ENCODE measurements at regions not wholly inside any gene's neighbourhood (a gene's known extent, or its start where the extent isn't known, plus 50 kb on each side); places are given as distances from the start of the nearest gene placed in this dataset.

DNA sequence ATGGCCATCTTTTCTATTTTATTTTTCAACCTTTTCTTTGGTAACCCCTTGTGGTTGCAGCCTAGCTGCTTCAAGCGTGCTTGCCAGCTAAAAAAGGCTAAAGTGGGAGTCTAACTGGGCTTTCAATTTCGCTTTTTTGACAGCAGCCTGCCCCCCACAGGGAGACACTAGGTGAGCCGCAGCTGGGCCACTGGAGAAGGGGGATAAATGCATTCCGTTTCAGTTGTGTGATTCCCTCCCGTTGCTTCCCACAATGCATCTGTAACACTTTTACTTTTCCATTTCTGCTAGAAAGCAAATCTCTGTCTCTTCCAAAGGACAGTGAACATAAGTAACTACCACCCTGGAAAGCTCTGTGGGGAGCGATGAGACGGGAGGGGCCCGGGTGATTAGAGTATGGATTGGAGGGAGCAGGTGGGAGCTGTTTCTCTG lies 86.3 kb upstream of the RAPGEF2 start:
- H3K4me3 ChIP-seq (ENCODE audit: low read depth, low read length) = no peak overlapping the region
- ChIA-PET CTCF (interaction anchor here (1.4 kb wide), 1 partner anchor 10 kb away, joined by 7 read pairs; no protein-coding TSS in a partner anchor), POLR2A (no interaction called here)
- TF ChIP-seq, protein P1, sequence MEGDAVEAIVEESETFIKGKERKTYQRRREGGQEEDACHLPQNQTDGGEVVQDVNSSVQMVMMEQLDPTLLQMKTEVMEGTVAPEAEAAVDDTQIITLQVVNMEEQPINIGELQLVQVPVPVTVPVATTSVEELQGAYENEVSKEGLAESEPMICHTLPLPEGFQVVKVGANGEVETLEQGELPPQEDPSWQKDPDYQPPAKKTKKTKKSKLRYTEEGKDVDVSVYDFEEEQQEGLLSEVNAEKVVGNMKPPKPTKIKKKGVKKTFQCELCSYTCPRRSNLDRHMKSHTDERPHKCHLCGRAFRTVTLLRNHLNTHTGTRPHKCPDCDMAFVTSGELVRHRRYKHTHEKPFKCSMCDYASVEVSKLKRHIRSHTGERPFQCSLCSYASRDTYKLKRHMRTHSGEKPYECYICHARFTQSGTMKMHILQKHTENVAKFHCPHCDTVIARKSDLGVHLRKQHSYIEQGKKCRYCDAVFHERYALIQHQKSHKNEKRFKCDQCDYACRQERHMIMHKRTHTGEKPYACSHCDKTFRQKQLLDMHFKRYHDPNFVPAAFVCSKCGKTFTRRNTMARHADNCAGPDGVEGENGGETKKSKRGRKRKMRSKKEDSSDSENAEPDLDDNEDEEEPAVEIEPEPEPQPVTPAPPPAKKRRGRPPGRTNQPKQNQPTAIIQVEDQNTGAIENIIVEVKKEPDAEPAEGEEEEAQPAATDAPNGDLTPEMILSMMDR (IDR thresholded peaks at IDR 0.05; ENCODE audit: insufficient read depth, low read length, missing control alignments) = no peak
- no peak for DNase-seq (ENCODE audit: low read depth, low spot score)

DNA sequence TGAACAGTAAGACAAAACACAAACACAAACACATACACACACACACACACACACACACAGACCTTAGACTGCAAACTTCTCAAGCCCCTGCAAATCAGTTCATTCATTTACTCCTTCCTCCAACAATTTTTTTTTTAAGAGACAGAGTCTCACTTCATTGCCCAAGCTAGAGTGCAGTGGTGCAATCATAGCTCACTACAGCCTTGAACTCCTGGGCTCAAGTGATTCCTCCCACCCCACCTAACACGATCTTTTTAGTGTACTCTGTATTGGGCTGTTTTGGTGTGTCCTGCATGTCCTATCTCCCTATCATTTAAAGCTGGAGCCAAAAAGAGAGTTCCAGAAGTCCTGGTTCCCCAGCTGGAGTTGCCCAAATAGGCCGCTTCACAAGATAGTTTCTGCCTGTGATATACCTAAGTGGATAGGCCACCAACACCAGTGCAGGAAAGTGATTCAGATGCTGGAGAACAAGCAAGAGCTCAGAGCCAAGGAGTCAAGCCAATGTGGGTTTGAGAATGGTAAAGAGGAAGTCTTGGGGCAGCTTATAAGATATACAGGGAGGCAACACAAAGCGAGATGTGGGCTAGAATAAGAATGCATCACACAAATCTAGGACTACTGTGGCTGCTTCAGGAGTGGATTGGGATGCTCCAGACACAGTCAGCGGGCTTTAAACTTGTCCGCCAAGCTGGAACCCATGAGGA lies 85.4 kb upstream of the RAPGEF2 start:
- POLR2A ChIA-PET = no interaction called here
- no peak for DNase-seq (ENCODE audit: low read depth, low spot score)
- H3K4me3 ChIP-seq (ENCODE audit: low read depth, low read length) = no peak overlapping the region
- CTCF ChIA-PET = interaction anchor here (1.1 kb wide), 1 partner anchor 19 kb away, joined by 3 read pairs; no protein-coding TSS in a partner anchor
- TF ChIP-seq, protein P1 (IDR thresholded peaks at IDR 0.05; ENCODE audit: insufficient read depth, low read length, missing control alignments) = no peak

DNA sequence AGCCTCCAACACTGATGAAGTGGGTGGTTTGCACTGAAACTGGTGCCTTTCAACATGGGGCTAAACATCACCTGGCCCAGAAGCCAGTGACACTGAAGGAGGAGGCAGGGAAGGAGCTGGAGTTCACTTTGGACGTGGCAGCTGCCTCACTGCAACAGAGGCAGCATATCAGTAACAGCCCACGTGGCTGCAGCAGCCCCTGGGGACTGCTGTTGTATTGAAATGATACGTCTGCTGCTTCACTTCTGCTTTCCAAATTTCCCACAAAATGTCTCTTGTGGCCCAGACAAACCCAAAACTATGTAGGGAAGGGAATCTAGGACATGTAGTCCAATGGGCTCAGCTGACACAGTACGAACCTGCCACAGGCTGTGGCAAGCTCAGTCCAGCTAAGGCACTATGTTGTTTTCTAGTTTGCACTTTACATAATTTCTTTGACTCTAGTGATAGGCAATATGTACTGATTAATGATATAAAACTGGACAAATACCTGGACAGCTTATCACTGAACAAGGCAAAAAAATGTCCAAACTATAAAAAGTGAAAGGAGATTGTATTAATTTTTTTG lies 84.7 kb upstream of the RAPGEF2 start:
- TF ChIP-seq, protein P1 (IDR thresholded peaks at IDR 0.05; ENCODE audit: insufficient read depth, low read length, missing control alignments) = no peak
- ChIA-PET POLR2A (no interaction called here), CTCF (interaction anchor here (1.1 kb wide), 1 partner anchor 20 kb away, joined by 3 read pairs; no protein-coding TSS in a partner anchor)
- no peak overlapping the region for H3K4me3 ChIP-seq (ENCODE audit: low read depth, low read length)
- no peak for DNase-seq (ENCODE audit: low read depth, low spot score)

DNA sequence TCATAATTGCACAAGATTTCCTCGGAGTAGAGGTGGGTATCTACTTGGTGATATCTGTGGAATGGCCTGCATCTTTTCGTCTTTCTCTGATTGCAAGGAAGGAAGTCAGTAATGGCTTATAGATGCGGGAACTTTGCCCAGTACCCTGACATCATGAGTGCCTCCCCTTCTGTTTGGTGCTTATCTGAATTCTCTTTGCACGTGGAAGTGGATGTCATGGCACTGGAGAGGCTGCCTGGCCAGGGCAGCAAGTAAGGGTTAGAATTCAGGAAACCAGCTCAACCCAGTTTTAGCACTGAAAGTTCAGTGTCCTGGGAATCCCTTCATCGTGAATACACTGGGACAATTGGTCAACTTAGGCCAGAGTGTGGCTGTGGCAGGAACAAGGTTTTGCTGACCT lies 83.5 kb upstream of the RAPGEF2 start:
- ChIA-PET CTCF (no interaction called here), POLR2A (no interaction called here)
- no peak overlapping the region for H3K4me3 ChIP-seq (ENCODE audit: low read depth, low read length)
- no peak for DNase-seq (ENCODE audit: low read depth, low spot score)
- TF ChIP-seq, protein P1 (IDR thresholded peaks at IDR 0.05; ENCODE audit: insufficient read depth, low read length, missing control alignments) = no peak

DNA sequence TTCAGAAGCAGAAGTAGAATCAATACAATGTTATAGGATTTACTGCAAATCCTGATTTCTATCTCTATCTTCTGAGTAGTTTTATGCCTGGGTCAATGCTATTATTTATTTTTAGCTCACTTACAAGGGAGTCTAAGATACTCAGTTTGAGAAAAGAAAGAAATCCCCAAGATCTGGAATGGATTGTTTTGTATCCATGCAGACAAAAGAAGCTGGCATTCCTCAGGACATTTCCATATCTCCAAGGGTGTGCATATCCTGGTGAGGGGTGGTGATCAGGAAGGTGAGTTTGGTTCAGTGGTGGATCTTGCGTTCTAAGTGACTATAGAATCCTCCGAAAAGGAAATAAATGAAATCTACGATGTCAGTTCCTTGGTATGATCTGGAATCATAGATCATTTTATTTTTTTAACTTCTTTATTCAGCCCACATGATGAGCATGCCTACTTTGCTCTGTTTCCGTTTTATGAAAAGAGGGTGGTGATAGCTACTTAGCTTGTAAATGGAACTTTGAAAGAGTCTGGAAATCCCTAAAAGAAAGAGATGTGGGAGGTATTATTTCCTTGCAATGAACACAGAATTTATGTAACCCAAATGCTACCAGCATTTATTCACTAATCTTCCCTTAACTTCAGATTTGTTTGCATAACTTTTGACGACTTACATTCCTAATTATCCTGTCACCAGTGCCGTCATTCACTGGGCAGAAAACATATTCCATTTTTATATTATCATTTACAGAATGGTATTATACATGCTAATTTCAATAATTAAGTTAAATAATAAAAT lies 81.1 kb upstream of the RAPGEF2 start:
- ChIA-PET POLR2A (no interaction called here), CTCF (interaction anchor here (1.5 kb wide), 1 partner anchor 10 kb away, joined by 5 read pairs; no protein-coding TSS in a partner anchor)
- DNase-seq (ENCODE audit: low read depth, low spot score) = no peak
- TF ChIP-seq, protein P1 (IDR thresholded peaks at IDR 0.05; ENCODE audit: insufficient read depth, low read length, missing control alignments) = no peak
- H3K4me3 ChIP-seq (ENCODE audit: low read depth, low read length) = no peak overlapping the region

DNA sequence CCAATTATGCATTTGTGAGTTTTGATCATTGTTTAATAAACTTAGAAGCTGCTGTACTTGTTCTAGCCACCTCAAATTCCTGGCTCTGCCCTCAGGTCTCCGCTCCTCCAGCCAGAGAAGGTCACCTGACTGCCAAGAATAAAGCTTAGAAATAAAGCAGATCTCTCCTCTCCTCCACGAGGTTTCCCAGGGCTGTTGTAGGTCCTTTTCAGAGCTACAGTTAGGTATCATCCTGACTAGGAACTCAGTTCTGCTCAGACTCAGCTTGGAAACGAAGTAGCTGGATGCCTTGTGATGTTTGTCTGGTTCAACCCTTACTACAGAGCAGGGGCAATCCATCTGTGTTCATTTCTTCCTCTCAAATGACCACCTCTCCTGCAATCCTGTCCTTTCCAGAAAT lies 79.1 kb upstream of the RAPGEF2 start:
- H3K4me3 ChIP-seq (ENCODE audit: low read depth, low read length) = no peak overlapping the region
- DNase-seq (ENCODE audit: low read depth, low spot score) = no peak
- POLR2A ChIA-PET = no interaction called here
- CTCF ChIA-PET = no interaction called here
- TF ChIP-seq, protein P1 (IDR thresholded peaks at IDR 0.05; ENCODE audit: insufficient read depth, low read length, missing control alignments) = no peak
